ENCODE measurements at regions not wholly inside any gene's neighbourhood (a gene's known extent, or its start where the extent isn't known, plus 50 kb on each side); places are given as distances from the start of the nearest gene placed in this dataset.

DNA sequence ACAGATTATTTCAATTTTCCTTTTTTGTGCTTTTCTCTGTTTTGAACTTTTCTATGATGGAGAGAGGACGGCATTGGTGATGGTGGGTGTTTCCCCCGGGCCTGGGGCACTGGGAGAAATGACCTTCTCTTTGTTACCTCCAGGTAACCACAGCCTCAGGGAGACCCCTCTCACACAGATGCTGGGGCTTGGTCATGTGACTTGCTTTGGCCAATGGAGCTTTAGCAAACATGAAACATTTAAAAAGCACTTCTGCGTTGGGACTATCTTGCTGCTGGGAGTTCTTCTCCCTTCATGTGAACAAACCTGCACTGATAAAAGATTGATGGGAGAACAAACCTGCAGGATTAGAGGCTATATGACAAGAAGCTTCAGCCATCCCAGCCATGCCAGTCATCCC lies 122.9 kb downstream of the NGF start (continued):
- TF ChIP-seq, protein P1, sequence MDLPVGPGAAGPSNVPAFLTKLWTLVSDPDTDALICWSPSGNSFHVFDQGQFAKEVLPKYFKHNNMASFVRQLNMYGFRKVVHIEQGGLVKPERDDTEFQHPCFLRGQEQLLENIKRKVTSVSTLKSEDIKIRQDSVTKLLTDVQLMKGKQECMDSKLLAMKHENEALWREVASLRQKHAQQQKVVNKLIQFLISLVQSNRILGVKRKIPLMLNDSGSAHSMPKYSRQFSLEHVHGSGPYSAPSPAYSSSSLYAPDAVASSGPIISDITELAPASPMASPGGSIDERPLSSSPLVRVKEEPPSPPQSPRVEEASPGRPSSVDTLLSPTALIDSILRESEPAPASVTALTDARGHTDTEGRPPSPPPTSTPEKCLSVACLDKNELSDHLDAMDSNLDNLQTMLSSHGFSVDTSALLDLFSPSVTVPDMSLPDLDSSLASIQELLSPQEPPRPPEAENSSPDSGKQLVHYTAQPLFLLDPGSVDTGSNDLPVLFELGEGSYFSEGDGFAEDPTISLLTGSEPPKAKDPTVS (IDR thresholded peaks at IDR 0.05; ENCODE audit: low read depth, low read length) = no peak
- no peak for TF ChIP-seq ZNF207 (IDR thresholded peaks at IDR 0.05; ENCODE audit: borderline replicate concordance)
- TF ChIP-seq, protein P2, sequence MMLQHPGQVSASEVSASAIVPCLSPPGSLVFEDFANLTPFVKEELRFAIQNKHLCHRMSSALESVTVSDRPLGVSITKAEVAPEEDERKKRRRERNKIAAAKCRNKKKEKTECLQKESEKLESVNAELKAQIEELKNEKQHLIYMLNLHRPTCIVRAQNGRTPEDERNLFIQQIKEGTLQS (IDR thresholded peaks at IDR 0.05; ENCODE audit: borderline replicate concordance, extremely low read depth, low read depth, low read length) = no peak

- CTCF ChIA-PET = no interaction called here
- no TSS peak for BruUV-seq (replicated peaks)
- H2AFZ ChIP-seq (ENCODE audit: control insufficient read depth, low read depth, low read length) = no peak overlapping the region
- RAD21 ChIA-PET (ENCODE audit: unreplicated experiment) = no interaction called here
- FAIRE-seq (no peak), ATAC-seq (no peak), DNase-seq (ENCODE audit: low read depth, low spot score) (no peak)
- no peaks in the 10 kb centered on the region for H4K20me1 ChIP-seq (ENCODE audit: control insufficient read depth, insufficient read depth)
- no peak for TF ChIP-seq NFIC (IDR thresholded peaks at IDR 0.05; ENCODE audit: low read depth, low read length)
- H3K9ac ChIP-seq (ENCODE audit: control insufficient read depth, insufficient read depth, low read length) = no peak overlapping the region
- H3K9me3 ChIP-seq (replicated peaks; ENCODE audit: control insufficient read depth, insufficient read depth, low read length) = no peaks in the 10 kb centered on the region
- H3K27ac ChIP-seq (ENCODE audit: control insufficient read depth, insufficient read depth) = no peak overlapping the region
- WGBS (ENCODE audit: insufficient coverage, insufficient replicate concordance, low lambda C conversion rate, missing lambda C conversion rate) = 0% methylated on average over 1 of the region's 1 CpG
- in situ Hi-C loops (cut with MboI) = no loop called here
- H3K4me2 ChIP-seq (ENCODE audit: control insufficient read depth, insufficient read depth) = no peak overlapping the region
- POLR2A ChIA-PET = no interaction called here
- SMC1A ChIA-PET (ENCODE audit: uncharacterized antibody, unreplicated experiment) = no interaction called here
- H3K4me3 ChIP-seq = no peak overlapping the region
- no peaks in the 10 kb centered on the region for H3K79me2 ChIP-seq (ENCODE audit: control insufficient read depth, insufficient read depth, low read length)
- H3K4me1 ChIP-seq (ENCODE audit: control insufficient read depth, insufficient read depth, low read length) = no peaks in the 10 kb centered on the region
- H3K27me3 ChIP-seq (replicated peaks in 1 of 2; ENCODE audit: control insufficient read depth in 2 of 2, insufficient read depth in 2 of 2, low read length in 1 of 2) = no peaks in the 10 kb centered on the region
- no peaks in the 10 kb centered on the region for H3K36me3 ChIP-seq (ENCODE audit: control insufficient read depth in 2 of 2, insufficient read depth in 2 of 2, low read length in 1 of 2)
- intact Hi-C loops (cut with micrococcal nuclease; ENCODE audit: unreplicated experiment) = no loop called here
Observed at GRCh38 chr1:115214098-115214497, 124.0 kb downstream of the NGF start.

- H3K36me3 ChIP-seq (ENCODE audit: control insufficient read depth in 2 of 2, insufficient read depth in 2 of 2, low read length in 1 of 2) = no peaks in the 10 kb centered on the region
- ATAC-seq = no peak
- intact Hi-C loops (cut with micrococcal nuclease; ENCODE audit: unreplicated experiment) = no loop called here
- H3K4me1 ChIP-seq (ENCODE audit: control insufficient read depth, insufficient read depth, low read length) = no peaks in the 10 kb centered on the region
- H3K4me3 ChIP-seq = no peak overlapping the region
- H3K4me2 ChIP-seq (ENCODE audit: control insufficient read depth, insufficient read depth) = no peak overlapping the region
- CTCF ChIA-PET = no interaction called here
- POLR2A ChIA-PET = no interaction called here
- no peak overlapping the region for H2AFZ ChIP-seq (ENCODE audit: control insufficient read depth, low read depth, low read length)
- no peak for FAIRE-seq
- SMC1A ChIA-PET (ENCODE audit: uncharacterized antibody, unreplicated experiment) = interaction anchor here (1.2 kb wide), 1 partner anchor 30 kb away, joined by 3 read pairs; no protein-coding TSS in a partner anchor
- in situ Hi-C loops (cut with MboI) = no loop called here
- no peaks in the 10 kb centered on the region for H4K20me1 ChIP-seq (ENCODE audit: control insufficient read depth, insufficient read depth)
- 2% methylated on average over 3 of the region's 3 CpGs for WGBS (ENCODE audit: insufficient coverage, insufficient replicate concordance, low lambda C conversion rate, missing lambda C conversion rate)
- no peak for TF ChIP-seq NR2F1 (conservative IDR thresholded peaks at IDR 0.05)
- TF ChIP-seq, protein P3, sequence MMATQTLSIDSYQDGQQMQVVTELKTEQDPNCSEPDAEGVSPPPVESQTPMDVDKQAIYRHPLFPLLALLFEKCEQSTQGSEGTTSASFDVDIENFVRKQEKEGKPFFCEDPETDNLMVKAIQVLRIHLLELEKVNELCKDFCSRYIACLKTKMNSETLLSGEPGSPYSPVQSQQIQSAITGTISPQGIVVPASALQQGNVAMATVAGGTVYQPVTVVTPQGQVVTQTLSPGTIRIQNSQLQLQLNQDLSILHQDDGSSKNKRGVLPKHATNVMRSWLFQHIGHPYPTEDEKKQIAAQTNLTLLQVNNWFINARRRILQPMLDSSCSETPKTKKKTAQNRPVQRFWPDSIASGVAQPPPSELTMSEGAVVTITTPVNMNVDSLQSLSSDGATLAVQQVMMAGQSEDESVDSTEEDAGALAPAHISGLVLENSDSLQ (IDR thresholded peaks at IDR 0.05) = no peak
- TF ChIP-seq, protein P2 (IDR thresholded peaks at IDR 0.05; ENCODE audit: borderline replicate concordance, extremely low read depth, low read depth, low read length) = no peak
- TF ChIP-seq, protein P4, sequence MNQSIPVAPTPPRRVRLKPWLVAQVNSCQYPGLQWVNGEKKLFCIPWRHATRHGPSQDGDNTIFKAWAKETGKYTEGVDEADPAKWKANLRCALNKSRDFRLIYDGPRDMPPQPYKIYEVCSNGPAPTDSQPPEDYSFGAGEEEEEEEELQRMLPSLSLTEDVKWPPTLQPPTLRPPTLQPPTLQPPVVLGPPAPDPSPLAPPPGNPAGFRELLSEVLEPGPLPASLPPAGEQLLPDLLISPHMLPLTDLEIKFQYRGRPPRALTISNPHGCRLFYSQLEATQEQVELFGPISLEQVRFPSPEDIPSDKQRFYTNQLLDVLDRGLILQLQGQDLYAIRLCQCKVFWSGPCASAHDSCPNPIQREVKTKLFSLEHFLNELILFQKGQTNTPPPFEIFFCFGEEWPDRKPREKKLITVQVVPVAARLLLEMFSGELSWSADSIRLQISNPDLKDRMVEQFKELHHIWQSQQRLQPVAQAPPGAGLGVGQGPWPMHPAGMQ (IDR thresholded peaks at IDR 0.05; ENCODE audit: borderline replicate concordance) = no peak
- TF ChIP-seq RFX5 (IDR thresholded peaks at IDR 0.05; ENCODE audit: low read depth, low read length) = no peak
- no peaks in the 10 kb centered on the region for H3K9me3 ChIP-seq (replicated peaks; ENCODE audit: control insufficient read depth, insufficient read depth, low read length)
- no peak for DNase-seq (ENCODE audit: low read depth, low spot score)
- H3K79me2 ChIP-seq (ENCODE audit: control insufficient read depth, insufficient read depth, low read length) = no peaks in the 10 kb centered on the region
- H3K27me3 ChIP-seq (replicated peaks in 1 of 2; ENCODE audit: control insufficient read depth in 2 of 2, insufficient read depth in 2 of 2, low read length in 1 of 2) = no peaks in the 10 kb centered on the region
- no peak overlapping the region for H3K27ac ChIP-seq (ENCODE audit: control insufficient read depth, insufficient read depth)
- BruUV-seq (replicated peaks) = no TSS peak
- RAD21 ChIA-PET (ENCODE audit: unreplicated experiment) = no interaction called here
- no peak overlapping the region for H3K9ac ChIP-seq (ENCODE audit: control insufficient read depth, insufficient read depth, low read length)
Observed at GRCh38 chr1:115213130-115213529, 123.8 kb upstream of the TSPAN2 start.

All from GM12878 (cell line).